ENCODE measurements at regions not wholly inside any gene's neighbourhood (a gene's known extent, or its start where the extent isn't known, plus 50 kb on each side); places are given as distances from the start of the nearest gene placed in this dataset.

- TF ChIP-seq SIRT6 (IDR thresholded peaks at IDR 0.05; ENCODE audit: low read length) (no peak), POLR2A (IDR thresholded peaks at IDR 0.05; ENCODE audit: control extremely low read depth in 1 of 2, low read depth in 2 of 2, low read length in 2 of 2) (no peak)
These were observed 439.4 kb downstream of the RAPGEF2 start (continued) for GRCh38 chr4:159542296-159542695.

All from H1 (cell line).